ENCODE measurements at regions not wholly inside any gene's neighbourhood (a gene's known extent, or its start where the extent isn't known, plus 50 kb on each side); places are given as distances from the start of the nearest gene placed in this dataset.

DNA sequence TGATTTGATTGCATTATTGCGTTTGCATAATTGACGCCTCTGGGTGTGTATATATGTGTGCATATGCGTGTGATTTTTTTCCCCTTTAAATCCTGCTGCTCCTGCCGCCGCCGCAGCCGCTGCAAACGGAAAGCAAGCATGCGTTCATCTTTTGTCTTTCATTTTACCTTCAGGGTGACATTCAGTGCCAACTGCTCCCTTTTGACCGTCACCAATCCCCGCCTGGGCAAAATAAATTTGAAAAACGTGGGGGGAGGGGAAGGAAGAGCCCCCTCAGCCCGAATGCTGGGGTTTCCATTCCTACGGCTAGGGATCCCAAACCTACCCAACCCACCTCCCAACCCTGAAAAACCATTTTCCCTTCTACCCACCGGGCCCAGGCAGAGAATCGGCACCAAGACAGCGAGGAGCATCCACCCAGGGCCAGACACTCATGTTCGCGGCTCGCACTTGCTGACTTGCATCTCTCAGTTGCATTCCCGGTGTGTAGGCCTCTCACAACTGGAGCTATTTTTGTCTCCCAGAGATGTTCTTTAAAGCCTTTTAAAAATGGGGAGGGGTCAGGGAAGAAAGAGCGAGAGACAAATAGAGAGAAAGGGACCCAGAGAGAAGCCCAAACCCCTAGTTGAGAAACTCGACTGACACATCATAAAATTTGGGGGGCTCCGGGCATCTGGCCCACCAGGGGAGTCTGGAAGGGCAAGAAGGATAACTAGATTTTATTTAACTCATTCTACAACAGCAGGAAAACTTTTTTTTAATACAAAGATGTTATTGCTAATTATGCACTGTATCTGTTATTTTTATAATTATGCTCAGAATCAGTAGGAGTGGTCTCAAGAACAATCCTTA, 367.1 kb upstream of the ESRRG start:
- TF ChIP-seq EP300 (IDR thresholded peaks at IDR 0.05; ENCODE audit: borderline replicate concordance) (no peak), YY1 (IDR thresholded peaks at IDR 0.05; ENCODE audit: low read depth) (no peak), CEBPB (IDR thresholded peaks at IDR 0.05) (no peak), TEAD4 (IDR thresholded peaks at IDR 0.05) (no peak), TCF12 (IDR thresholded peaks at IDR 0.05; ENCODE audit: low read depth) (no peak), EGR1 (IDR thresholded peaks at IDR 0.05) (no peak), RAD21 (IDR thresholded peaks at IDR 0.05; ENCODE audit: low read depth) (no peak)
- TF ChIP-seq, protein P1, sequence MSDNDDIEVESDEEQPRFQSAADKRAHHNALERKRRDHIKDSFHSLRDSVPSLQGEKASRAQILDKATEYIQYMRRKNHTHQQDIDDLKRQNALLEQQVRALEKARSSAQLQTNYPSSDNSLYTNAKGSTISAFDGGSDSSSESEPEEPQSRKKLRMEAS (IDR thresholded peaks at IDR 0.05): no peak
- TF ChIP-seq, protein P2, sequence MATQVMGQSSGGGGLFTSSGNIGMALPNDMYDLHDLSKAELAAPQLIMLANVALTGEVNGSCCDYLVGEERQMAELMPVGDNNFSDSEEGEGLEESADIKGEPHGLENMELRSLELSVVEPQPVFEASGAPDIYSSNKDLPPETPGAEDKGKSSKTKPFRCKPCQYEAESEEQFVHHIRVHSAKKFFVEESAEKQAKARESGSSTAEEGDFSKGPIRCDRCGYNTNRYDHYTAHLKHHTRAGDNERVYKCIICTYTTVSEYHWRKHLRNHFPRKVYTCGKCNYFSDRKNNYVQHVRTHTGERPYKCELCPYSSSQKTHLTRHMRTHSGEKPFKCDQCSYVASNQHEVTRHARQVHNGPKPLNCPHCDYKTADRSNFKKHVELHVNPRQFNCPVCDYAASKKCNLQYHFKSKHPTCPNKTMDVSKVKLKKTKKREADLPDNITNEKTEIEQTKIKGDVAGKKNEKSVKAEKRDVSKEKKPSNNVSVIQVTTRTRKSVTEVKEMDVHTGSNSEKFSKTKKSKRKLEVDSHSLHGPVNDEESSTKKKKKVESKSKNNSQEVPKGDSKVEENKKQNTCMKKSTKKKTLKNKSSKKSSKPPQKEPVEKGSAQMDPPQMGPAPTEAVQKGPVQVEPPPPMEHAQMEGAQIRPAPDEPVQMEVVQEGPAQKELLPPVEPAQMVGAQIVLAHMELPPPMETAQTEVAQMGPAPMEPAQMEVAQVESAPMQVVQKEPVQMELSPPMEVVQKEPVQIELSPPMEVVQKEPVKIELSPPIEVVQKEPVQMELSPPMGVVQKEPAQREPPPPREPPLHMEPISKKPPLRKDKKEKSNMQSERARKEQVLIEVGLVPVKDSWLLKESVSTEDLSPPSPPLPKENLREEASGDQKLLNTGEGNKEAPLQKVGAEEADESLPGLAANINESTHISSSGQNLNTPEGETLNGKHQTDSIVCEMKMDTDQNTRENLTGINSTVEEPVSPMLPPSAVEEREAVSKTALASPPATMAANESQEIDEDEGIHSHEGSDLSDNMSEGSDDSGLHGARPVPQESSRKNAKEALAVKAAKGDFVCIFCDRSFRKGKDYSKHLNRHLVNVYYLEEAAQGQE (IDR thresholded peaks at IDR 0.05; ENCODE audit: low read depth): no peak
